Right kidney (tissue), 1 donor: ENCODE measurements at regions not wholly inside any gene's neighbourhood (a gene's known extent, or its start where the extent isn't known, plus 50 kb on each side); places are given as distances from the start of the nearest gene placed in this dataset.
"Not testable (repeated sequence)": the region's sequence is repeated elsewhere in the genome, so short reads cannot be mapped to it uniquely, and the experiment has no call there.

Source experiments
- DNase-seq: peaks from one replicate; pipeline ENCODE4 v3.0.0-alpha.2; 2016

- not testable (repeated sequence) for DNase-seq
Measured at GRCh38 chr12:10453-10852, 56.1 kb upstream of the IQSEC3 start.

- DNase-seq, result not testable (repeated sequence)
Measured at GRCh38 chr12:10879-11812, 55.4 kb upstream of the IQSEC3 start.

GRCh38 chr12:12306-12705, 54.3 kb upstream of the IQSEC3 start:
- DNase-seq, result peak; percentile 15

- DNase-seq, result peak; percentile 28
Measured at GRCh38 chr12:12725-13640, 53.6 kb upstream of the IQSEC3 start.

DNA sequence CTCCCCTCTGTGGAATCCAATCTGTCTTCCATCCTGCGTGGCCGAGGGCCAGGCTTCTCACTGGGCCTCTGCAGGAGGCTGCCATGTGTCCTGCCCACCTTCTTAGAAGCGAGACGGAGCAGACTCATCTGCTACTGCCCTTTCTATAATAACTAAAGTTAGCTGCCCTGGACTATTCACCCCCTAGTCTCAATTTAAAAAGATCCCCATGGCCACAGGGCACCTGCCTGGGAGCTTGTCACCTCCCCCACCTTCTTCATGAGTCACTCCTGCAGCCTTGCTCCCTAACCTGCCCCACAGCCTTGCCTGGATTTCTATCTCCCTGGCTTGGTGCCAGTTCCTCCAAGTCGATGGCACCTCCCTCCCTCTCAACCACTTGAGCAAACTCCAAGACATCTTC, 52.7 kb upstream of the IQSEC3 start:
- not testable (repeated sequence) for DNase-seq

GRCh38 chr12:14696-15095, 51.9 kb upstream of the IQSEC3 start:
- not testable (repeated sequence) for DNase-seq

DNA sequence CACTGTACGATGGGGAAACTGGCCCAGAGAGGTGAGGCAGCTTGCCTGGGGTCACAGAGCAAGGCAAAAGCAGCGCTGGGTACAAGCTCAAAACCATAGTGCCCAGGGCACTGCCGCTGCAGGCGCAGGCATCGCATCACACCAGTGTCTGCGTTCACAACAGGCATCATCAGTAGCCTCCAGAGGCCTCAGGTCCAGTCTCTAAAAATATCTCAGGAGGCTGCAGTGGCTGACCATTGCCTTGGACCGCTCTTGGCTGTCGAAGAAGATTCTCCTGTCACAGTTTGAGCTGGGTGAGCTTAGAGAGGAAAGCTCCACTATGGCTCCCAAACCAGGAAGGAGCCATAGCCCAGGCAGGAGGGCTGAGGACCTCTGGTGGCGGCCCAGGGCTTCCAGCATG, 51.2 kb upstream of the IQSEC3 start:
- DNase-seq, result not testable (repeated sequence)

GRCh38 chr12:16019-16418, 50.5 kb upstream of the IQSEC3 start:
- DNase-seq, result not testable (repeated sequence)

DNA sequence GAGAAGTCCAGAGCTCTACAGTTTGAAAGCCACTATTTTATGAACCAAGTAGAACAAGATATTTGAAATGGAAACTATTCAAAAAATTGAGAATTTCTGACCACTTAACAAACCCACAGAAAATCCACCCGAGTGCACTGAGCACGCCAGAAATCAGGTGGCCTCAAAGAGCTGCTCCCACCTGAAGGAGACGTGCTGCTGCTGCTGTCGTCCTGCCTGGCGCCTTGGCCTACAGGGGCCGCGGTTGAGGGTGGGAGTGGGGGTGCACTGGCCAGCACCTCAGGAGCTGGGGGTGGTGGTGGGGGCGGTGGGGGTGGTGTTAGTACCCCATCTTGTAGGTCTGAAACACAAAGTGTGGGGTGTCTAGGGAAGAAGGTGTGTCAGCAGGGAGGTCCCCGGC, 50.0 kb upstream of the IQSEC3 start:
- not testable (repeated sequence) for DNase-seq
